C4-2B (cell line): ENCODE measurements at regions not wholly inside any gene's neighbourhood (a gene's known extent, or its start where the extent isn't known, plus 50 kb on each side); places are given as distances from the start of the nearest gene placed in this dataset.

ENCODE experiments used
- H3K27ac ChIP-seq: fragments of 450-650 bp; 2 replicates; pipeline ENCODE4 v1.5.1; 2017
- ZFX ChIP-seq: fragments of 450-650 bp; IDR thresholded peaks from 2 replicates; pipeline ENCODE4 v1.6.1; 2017
- TF ChIP-seq, protein P1 (sequence below): fragments of 450-650 bp; conservative IDR thresholded peaks from 2 replicates; pipeline ENCODE4 v1.5.1; 2017; ENCODE audit warnings: mild to moderate bottlenecking

DNA sequence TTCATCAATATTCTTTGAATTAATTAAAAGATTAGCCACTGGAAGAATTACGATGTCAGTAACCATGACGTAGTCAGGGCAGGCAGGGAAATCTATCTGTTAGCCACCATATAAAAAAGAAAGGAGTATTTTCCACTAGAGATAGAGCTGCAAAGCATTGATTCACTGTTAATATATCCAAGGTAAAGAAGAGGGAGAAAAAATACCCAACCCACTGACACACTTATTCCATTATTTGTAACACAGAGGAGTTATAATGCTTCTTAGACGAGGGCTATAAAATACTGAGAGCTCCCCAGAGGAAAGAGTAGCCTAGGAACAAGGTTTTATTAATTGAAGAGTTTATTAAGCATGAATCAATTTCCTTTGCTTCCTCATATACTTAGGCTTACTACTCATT lies 382.2 kb upstream of the CDH6 start:
- H3K27ac ChIP-seq, result no peak overlapping the region
- no peak for TF ChIP-seq ZFX
- TF ChIP-seq, protein P1, sequence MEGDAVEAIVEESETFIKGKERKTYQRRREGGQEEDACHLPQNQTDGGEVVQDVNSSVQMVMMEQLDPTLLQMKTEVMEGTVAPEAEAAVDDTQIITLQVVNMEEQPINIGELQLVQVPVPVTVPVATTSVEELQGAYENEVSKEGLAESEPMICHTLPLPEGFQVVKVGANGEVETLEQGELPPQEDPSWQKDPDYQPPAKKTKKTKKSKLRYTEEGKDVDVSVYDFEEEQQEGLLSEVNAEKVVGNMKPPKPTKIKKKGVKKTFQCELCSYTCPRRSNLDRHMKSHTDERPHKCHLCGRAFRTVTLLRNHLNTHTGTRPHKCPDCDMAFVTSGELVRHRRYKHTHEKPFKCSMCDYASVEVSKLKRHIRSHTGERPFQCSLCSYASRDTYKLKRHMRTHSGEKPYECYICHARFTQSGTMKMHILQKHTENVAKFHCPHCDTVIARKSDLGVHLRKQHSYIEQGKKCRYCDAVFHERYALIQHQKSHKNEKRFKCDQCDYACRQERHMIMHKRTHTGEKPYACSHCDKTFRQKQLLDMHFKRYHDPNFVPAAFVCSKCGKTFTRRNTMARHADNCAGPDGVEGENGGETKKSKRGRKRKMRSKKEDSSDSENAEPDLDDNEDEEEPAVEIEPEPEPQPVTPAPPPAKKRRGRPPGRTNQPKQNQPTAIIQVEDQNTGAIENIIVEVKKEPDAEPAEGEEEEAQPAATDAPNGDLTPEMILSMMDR, result no peak

DNA sequence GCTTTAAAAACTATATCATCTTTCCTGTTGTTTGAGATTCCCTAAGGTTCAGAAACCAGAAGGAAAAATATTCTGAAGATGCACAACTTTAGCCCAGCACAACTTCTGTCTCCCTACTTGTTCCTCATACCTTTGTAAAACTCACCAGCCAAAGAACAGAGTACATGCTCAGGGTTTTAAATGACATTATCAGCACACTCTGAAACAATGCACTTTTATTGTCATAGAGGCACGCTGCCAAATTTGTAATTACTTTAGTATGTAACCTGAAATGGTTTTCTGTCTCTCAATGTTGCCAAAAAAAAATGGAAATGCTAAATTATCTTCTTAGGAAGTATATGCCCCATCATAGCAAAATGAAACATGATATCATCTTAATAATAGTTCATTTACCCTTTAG lies 383.6 kb upstream of the CDH6 start:
- H3K27ac ChIP-seq, result no peak overlapping the region
- TF ChIP-seq, protein P1, result no peak
- TF ChIP-seq ZFX, result no peak

DNA sequence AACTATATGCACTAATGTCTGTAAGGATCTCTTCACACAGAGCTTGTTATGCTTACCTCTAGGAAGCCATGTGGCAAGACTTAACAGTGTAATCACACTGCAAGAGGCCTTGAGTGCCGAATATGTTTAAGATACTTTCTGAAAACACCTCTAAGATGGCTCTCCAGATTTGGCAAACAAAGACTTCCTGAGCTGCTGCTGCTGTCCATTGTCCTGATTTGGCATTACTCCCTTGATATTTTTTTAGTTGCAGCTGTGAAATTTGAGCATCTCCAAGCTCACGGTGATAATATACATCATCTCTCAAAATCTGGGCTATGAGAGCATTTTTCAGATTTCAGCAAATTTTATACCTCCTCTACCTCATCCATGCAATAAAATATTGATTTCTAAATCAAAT lies 384.5 kb upstream of the CDH6 start:
- TF ChIP-seq ZFX, result no peak
- H3K27ac ChIP-seq, result no peak overlapping the region

DNA sequence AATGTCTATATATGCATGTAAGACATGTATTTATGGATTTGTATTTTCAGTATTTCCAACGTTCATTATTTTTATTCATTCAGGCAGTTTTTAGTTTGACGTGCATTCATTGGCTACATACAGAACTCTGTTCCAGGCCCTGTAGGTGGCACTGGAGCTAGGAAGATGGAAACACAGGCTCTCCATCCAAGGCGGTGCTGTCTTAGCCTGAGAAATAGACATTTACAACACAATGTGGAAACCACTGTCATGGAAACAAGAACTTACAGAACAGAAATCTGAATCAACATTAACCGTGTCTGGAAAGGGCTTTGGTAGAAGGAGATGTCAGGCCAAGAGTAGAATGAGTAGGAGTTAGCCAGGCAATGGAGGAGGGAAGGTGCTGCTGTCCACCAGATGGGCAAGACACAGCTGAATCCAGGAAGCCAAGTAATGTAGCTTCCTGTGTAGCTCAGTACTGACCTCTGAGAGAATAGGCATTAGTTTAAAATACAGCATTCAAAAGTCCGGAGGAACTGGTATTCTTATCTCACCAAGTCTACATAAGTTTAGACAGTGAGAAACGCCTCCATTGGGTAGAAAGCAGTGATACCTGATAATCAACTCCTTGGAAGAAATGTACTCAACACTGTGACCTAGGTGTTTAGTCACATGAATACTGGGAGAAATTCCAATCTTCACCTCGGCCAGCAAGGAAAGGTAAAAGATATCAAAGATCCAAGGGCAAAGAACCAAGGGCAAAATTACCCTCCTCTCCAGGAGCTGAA lies 388.6 kb upstream of the CDH6 start:
- no peak for TF ChIP-seq ZFX
- TF ChIP-seq, protein P1, result 0 out of 2 replicates have a peak, but pooled peaks have one; percentile 13
- H3K27ac ChIP-seq, result no peak overlapping the region

DNA sequence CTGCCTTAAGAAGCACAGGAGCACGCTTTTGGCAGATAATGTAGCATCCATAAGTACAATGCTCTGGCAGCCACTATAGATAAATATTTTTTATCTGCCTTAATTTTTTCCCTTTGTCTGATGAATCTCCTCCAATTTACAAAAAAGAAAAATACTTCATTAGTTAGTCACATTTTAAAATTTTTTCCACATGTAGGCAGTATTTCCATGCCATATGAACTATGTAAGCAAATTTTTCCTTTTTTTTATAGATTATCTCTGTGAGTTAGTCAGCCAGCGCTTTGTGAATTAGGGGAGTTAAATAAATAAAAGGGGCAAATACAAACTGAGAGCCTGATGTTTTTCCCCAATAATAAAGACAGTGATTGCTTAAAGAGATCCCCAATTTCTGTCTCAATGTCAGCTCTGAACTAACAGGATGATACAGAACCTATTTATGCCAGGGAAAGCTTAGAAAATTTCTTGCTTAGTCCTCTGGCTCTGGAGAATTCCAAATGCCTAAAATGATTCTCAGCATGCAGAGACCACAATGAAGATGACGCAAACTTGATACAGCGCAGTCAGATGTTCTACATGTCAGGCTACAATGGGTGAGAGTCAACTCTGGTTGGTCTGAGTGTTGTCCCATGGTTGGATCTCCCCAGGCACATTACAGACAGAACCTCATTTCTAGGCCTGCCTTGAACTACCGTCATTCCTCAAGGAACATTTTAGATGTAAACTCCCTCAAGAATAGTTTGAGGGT lies 390.4 kb upstream of the CDH6 start:
- TF ChIP-seq, protein P1, result no peak
- TF ChIP-seq ZFX, result no peak
- no peak overlapping the region for H3K27ac ChIP-seq

DNA sequence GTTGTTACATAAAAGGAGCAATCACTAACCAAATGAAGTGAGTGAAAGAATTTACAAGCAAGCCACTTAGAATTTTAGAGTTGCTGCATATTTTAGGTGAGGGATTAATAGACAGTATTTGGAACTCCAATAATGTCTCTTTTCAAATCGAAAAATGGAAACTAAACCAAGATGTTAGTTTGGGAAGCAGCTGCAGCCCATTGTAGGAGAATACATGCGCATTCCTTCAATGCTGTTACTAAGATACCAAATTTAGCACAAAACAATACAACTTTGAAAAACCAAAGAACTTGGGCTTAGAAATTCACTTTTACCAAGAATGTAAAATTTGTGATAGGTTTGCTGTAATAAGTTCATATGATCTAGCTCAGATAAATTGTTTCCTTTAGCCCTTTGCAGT lies 411.8 kb upstream of the CDH6 start:
- TF ChIP-seq ZFX, result no peak
- TF ChIP-seq, protein P1, result no peak
- no peak overlapping the region for H3K27ac ChIP-seq

DNA sequence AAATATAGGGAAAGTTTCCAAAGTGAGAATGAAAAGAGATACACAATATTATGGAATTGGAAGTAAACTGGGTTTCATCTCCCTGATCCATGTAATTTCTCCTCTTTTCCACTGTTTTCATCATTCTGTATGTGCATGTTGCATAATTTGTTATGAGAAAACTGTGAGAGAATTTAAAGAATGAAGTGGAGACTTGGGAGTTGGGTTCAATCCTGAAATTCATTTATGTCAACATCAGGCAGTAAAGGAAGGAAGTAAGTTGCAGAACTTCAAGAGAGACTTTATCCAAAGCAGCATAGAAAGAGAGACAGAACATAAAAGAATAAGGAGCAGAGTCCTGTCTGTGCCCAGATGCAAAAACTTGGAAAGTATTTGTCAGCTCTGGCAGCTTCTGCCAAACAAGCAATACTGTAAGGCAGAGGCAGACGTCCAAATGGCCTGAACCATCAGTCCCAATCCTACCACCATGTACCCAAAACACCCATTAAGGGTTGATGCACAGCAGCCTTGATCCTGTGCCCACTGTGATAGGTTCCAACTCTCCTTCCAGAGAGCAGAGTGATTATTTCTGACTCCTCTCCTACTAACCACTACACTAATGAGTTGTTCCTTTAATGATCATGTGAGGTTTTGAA lies 425.3 kb upstream of the CDH6 start:
- no peak overlapping the region for H3K27ac ChIP-seq
- TF ChIP-seq ZFX, result no peak
- TF ChIP-seq, protein P1, result no peak
